ENCODE measurements at regions not wholly inside any gene's neighbourhood (a gene's known extent, or its start where the extent isn't known, plus 50 kb on each side); places are given as distances from the start of the nearest gene placed in this dataset.
A peak's percentile ranks its signal among the peaks of the same experiment; 100 is the strongest.
"Not testable (repeated sequence)": the region's sequence is repeated elsewhere in the genome, so short reads cannot be mapped to it uniquely, and the experiment has no call there.

DNA sequence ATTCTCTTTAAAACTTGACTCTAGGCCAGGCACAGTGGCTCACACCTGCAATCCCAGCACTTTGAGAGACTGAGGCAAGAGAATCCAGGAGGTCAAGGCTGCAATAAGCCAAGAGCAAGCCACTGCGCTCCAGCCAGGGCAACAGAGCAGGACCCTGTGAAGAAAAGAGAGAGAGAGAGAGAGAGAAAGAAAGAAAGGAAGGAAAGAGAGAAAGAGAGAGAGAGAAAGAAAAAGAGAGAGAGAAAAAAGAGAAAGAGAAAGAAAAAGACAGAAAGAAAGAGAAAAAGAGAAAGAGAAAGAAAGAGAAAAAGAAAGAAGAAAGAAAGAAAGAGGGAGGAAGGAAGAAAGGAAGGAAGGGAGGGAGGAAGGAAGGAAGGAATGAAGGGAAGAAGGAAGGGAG lies 76.7 kb downstream of the RIN2 start:
- no peak for DNase-seq

DNA sequence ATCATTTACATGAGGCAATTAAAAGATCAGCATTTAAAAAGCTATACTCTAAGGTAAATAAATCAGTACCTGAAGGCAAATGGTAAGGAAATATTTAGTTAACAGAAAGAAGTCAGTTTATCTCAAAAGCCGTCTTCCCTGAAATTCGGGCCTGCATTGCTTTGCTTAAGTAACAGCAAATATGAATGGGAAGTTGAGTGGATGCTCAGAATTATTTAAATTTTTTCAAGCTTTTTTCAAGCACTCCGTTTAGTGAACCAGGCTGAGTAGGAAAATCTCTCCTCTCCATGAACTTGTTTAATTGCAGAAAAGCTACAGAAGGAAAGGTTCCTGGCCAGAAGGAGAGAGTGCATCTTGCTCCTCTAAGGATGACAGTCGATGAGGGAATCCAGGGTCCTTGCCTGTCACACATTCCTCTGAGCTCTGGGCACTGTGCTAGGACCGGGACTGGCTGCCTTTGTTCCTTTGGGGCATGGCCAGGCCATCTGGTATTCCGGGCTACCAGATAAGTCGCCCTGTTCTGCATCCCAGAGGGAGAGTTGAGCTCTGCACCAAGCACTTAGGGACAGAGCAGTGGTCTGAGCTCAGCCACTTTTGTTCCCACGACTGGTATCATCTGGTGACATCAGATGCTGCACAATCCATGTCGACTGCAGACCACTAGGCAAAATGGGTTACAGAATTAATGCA lies 77.6 kb downstream of the RIN2 start:
- DNase-seq: no peak

DNA sequence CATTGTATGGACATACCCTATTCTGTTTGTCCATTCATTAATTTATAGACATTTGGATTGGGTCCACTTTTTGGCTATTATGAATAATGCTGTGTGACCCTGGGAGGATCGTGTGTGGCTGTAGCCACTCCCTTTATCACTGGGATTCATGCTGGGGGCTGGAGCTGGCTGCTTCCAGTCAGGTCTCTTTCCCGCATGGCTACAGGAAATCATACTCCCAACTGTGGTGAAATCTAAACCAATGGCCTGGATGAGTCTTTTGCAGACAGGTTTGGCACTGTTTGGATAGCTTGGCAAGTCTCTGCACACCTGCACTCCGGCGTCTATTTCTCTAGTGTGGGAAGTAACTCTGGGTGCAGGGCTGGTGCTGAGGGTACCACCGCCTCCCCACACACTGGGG lies 80.4 kb downstream of the RIN2 start:
- no peak for DNase-seq

DNA sequence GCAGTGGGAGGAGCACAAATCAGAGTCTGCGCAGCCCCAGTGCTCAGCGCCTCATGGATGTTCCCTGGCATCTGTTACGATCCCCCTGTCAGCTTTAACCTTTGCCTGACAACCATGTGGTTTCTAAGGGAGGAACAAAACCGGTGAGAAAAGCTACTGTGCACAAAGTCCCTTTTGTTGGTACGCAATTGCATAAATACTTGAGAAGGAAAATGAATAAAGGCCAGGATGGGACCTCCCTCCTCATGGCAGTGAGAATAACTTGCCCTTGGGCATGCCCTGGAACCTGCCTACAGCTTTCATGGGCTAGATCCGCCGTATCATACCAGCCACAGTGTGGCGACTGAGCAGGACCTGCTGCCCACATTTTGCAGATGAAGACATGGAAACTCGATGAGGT lies 81.0 kb downstream of the RIN2 start:
- DNase-seq: no peak

DNA sequence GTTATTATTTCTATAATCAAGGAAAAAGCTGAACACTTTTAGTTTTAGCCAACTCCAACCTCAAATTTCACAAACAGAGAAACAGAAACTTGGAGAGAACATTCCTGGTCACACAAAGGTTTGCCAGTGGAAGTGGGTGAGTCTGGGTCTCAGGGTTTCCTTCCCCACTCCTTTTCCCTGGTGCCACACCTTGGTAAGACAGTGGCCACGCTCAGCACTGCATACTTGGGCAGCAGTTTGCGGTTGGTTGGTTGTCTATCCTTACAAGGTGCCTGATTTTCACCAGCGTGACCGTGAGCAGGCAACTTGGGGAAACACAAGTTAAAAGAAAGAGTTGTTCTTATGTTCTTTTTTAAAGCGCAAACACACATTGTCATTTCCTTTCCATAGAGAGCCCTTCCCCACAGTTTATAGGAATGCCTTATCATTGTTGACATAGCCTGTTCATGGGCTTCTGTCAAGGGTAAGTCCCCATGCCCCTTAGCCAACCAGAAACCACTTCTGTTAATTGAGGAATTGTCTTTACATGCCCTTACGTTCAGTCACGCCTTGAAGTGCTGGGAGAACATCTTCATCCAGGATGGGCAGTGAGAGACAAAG lies 82.2 kb downstream of the RIN2 start:
- no peak for DNase-seq

DNA sequence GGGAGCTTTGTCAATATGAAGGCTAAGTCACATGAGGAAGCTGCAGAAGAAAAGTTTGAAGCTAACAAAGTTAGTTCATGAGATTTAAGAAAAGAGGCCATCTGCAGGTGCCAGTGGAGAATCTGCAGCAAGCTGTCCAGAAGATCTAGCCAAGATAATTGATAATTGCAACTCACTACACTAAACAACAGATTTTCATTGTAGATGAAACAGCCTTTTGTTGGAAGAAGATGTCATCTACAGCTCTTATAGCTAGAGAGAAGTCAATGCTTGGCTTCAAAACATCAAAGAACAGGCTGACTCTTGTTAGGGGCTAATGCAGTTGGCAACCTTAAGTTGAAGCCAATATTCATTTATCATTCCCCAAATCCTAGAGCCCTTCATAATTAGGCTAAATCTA lies 83.7 kb downstream of the RIN2 start:
- no peak for DNase-seq

DNA sequence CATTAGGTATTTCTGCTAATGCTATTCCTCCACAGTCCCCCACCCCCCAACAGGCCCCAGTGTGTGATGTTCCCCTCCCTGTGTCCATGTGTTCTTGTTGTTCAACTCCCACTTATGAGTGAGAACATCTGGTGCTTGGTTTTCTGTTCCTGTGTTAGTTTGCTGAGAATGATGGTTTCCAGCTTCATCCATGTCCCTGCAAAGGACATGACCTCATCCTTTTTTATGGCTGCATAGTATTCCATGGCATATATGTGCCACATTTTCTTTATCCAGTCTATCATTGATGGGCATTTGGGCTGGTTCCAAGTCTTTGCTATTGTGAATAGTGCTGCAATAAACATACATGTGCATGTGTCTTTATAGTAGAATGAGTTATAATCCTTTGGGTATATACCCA lies 86.8 kb downstream of the RIN2 start:
- DNase-seq: not testable (repeated sequence)

DNA sequence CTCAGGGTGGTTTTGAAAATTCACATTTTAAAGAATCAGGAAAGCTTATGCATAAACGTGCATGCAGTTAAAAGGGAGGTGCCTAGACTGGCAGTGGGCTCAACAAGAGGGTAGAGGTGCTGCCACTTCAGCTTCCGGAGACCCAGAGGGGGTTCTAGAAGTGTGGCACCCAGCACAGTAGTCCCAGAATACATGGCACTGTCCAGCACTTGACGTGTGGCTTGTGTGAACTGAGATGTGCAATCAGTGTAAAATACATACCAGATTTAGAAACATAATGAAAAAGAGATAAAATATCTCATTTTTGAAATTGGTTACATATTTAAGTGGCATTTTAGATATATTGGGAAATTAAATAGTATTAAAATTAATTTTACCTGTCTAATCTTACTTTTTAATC lies 89.3 kb downstream of the RIN2 start:
- DNase-seq: no peak

DNA sequence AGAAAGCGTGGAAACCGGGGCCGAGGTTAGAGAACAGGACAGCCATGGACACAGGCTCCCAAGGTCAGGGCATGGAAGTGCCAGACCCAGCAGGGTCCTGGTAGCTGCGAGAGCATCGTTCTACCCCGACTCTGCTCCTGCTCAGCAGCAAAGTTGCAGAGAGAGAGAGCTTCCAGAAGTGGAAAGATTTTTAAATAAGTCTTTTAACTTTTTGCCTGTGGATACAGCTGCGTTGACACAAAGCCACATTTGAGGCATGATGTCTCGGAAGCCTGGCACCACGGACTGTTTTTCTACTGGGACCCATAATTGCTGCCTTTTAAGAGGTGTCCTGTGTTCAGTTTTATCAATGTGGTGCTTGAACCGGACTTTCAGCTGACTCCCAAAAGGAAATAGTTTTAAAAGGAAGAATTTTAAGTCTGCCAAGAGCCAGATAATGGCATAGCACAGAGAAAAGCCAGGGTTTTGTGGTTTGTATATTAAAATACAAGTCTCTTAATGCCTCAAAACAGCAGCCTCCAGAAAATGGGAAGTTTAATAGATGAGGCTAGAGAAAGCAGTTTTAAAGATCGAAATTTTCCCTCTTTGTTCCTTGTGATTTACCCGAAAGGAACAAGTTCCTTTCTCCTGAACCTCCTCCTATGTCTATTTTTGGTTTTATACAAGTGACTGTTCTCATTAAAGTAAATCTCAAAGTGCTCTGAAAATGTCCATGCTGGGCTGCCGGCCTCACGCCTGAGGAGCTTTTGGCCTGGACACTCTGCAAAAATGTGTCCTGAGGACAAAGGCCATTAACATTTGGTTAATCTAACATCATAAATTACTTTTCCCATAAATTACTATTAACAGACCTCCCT lies 91.5 kb downstream of the RIN2 start:
- peak; percentile 54 for DNase-seq

DNA sequence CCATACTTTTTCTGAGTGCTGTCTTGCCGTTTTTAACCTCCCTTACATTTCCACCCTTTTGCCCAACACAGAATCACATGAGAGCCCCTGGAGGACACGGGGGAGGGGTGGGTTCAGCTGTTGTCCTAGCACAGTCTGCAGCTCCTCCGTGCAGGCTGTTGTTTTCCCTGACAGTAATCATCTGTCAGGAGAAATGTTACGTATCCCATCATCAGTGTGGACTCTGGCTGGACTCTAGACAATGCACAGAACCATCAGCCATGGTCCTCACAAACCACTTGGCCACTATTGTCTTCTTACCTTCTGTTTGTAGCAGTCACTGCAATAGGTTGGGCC lies 92.1 kb downstream of the RIN2 start:
- DNase-seq: peak; percentile 41

DNA sequence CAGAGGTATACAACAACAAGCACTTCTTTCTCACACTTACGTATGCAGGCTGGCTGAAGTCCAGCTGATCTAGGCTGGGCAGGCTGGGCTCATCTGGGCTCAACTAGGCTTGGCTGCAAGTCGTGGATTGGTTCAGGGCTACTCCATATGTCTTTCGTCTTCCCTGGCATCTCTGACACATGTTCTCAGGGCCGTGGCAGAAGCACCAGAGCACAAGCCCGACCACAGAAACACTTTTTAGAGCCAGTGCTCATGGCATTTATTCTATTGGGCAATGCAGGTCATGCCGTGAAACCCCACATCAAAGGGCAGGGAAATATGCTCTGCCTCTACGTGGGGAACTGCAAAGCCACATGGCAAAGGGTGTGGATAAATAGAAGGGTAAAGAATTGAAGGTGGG lies 93.8 kb downstream of the RIN2 start:
- no peak for DNase-seq

DNA sequence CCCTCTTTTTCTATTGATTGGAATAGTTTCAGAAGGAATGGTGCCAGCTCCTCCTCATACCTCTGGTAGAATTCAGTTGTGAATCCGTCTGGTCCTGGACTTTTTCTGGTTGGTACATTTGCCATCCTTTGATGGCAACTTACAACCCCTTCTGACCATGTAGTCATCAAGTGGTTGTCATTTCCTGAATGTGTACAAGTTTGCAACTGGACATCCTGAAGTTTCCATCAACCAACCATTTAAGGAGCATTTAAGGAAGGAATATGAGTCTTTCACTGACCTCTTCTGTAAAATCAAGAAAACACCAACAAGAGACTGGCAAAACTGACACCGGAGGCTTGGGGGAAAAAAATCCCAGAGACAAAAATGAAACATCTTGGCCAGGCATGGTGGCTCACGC lies 97.4 kb downstream of the RIN2 start:
- no peak for DNase-seq

DNA sequence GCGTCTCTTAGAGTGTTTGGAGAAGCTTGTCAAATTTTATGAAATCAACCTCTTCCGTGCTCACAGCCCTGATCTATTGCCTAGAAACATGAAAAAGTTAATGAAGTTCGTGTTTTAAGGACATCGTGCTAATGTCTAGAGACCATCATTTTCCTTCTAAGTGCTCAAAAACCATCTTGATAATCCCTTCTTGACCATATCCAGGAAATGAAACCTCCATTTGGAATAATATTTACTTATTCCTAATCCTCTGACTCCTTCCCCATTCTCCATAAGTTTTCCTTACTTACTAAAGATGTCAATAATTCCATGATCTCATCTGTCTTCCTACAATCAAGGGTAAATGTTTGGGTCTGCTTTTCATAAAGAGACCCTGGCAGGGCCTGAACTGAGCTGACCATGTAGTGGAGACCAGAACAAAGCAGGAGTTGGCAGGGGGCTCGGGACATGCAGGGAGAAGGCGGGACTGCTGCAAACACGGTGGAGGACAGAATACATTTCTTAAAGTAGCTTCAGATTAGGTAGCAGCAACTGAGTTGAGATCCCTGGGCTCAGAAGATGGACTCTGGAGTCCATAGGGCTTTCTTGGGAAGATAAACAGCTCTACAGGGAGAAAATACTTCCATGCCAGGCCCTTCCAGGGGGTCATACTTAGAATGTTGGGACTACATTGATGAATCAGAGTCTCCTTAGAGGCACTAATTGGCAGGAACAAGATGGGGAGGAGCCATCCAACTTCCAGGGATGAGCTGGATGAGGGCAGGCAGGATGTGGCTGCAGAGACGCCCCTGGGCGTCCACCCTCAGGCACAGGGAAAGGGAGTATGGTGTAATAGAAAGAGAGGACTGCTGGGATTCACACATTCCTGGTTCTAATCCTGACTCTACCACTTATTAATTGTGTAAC lies 100.7 kb downstream of the RIN2 start:
- no peak for DNase-seq

DNA sequence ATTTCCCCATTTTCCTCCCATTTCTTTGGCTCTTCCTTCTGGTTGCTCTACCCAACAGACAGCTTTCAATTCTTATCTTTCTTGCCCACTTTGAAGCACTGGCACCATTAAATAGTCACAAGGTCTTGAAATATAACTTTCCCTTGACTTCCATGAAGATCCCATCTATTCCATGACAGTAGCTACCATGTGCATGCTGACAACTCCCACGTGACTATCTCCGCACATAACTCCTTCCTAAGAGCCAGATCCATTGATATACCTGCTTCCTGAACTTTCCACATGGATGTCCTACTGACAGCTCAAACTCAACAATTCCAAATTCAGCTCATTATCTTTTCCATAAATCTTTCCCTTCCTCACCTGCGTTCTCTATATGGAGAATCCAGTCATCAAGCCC lies 101.4 kb downstream of the RIN2 start:
- DNase-seq: no peak

DNA sequence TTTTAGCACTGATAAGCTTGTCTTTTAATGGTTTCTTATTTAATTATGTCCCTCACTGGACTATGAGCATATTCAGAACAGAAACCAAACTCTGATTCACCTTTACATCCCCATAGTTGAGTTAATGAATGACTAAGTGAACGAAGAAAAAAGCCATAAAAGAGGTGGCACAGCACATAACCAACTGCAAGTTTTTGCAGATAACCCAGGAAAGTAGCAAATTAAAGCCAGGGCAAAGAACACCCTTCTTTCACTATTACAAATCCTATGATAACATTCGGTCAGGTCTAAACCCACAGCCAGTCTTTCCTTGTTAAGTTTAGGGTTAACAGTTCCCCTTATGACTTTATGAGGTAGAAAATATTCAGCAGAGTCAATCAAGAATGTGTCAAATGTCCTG lies 102.7 kb downstream of the RIN2 start:
- no peak for DNase-seq

DNA sequence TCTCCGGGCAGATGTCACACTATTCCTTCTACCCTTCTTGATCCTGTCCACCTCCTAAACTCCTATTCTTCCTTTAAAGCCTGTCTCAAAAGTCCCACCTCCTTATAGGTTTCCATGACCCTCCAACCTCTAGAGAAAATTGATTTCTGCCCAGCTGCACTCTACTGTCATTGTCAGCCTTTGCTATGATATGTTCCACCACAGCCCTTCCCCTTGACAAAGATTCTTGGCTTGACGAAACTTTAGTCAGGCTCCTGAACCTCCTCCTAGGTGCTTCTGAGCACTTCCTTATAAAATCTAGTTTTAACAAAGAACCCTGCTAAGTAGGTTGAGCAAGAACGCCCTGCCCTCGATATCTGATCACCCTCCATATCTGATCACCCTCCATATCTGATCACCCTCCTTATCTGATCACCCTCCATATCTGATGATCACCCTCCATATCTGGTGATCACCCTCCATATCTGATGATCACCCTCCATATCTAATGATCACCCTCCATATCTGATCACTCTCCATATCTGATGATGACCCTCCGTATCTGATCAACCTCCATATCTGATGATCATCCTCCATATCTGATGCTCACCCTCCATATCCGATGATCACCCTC lies 103.2 kb downstream of the RIN2 start:
- no peak for DNase-seq

DNA sequence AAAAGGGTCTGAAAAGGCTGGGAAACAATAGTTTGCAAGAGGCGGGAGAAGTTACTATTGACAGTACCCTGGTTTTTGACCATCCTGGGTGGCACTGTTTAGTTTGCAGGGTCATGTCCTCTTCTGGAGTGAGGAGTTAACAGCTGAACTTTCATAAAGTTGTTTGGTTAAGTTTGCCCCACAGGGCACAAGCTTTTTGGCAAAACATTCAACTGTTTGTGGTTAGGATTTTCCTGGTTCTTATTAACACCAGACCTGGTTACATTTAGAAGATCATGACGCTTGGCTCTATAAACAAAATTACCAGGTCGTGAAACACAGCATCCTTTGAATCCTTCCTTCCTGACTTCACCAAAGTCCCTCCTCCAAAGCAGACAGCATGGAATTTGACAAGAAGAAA lies 106.1 kb downstream of the RIN2 start:
- DNase-seq: no peak

DNA sequence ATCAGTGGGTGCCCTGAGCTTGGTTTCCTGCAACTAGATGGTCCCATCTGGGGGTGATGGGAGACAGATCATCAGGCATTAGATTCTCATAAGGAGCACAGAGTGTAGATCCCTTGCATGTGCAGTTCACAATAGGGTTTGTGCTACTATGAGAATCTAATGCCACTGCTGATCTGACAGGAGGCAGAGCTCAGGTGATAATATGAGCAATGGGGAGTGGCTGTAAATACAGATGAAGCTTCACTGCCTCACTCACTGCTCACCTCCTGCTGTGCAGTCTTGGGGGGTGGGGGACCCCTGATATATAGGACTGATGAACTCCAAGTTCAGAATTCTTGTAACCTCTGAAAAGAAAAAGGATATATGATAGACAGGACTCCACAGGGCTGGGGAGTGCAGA lies 108.0 kb downstream of the RIN2 start:
- no peak for DNase-seq

DNA sequence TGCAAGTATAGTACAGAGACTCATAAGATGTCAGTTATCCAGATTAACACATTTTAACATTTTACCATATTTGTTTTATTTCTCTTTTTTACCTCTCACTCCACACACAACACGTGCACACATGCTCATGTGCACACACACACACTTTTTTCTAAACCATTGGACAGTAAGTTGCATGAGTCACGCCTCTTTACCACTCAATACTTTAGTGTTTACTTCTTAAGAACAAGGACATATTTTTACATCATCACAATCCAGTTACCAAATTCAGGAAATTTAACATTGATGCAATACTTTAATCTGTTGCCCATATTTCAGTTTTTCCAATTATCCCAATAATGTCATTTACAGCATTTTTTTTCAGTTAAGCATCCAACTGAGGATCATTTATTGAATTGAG lies 109.0 kb downstream of the RIN2 start:
- no peak for DNase-seq

DNA sequence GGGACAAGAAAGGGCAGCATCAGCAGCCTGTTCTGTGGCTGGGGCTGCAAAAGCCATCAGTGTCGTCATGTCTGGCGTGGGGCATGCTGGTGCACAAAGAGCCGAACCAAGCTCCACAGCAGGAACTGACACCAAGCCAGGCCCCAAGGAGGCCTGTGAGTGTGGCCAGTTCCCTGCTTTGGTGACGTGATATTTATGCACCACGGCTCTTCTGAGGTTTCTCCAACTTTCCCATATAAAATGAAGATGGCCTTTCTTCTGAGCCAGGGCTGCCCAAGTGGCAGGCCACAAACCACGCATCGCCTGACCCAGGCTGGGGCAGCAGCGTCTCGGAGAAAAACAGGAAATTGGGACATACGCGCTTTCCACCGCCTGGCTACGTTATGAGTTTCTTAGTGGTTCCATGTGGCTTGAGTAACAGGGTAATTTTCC lies 109.9 kb downstream of the RIN2 start:
- peak; percentile 60 for DNase-seq

DNA sequence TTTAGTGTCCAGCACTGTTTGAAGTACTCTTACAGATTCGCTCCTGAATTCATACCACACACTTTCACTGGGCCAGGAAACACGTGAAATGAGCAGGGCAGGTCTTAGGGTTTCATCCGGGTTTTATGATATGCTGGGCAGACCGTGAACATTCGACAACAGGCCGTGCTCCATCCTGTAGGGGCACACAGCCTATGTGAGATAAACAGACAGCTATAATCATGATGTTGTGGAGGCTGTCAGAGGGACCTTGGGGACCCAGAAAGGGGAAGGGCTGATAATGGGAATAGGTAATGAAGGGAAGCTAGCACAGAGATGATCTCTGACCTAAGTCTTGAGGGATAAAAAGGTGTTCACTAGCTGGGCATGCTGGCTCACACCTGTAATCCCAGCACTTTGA lies 110.4 kb downstream of the RIN2 start:
- no peak for DNase-seq

DNA sequence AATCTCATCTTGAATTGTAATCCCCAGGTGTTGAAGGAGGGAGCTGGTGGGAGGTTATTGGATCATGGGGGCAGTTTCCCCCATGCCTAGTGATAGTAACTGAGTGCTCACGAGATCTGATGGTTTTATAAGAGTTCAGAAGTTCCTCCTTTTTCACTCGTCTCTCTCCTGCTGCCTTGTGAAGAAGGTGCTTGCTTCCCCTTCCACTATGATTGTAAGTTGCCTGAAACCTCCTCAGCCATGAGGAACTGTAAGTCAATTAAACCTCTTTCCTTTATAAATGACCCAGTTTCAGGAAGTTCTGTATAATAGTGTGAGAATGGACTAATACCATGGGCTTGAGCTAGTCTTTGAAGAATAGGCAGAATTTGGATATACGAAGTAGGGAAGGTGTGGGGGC lies 113.9 kb downstream of the RIN2 start:
- no peak for DNase-seq

All from muscle of arm (tissue), 1 donor.